ENCODE measurements at regions not wholly inside any gene's neighbourhood (a gene's known extent, or its start where the extent isn't known, plus 50 kb on each side); places are given as distances from the start of the nearest gene placed in this dataset.
"Not testable (repeated sequence)": the region's sequence is repeated elsewhere in the genome, so short reads cannot be mapped to it uniquely, and the experiment has no call there.

- DNase-seq (ENCODE audit: low spot score), result peak; percentile 66
Observed at GRCh38 chrX:115968436-115969252, 201.9 kb upstream of the AGTR2 start.

GRCh38 chrX:115970718-115971117, 199.8 kb upstream of the AGTR2 start:
- no peak for DNase-seq (ENCODE audit: low spot score)

GRCh38 chrX:115972717-115973116, 197.8 kb upstream of the AGTR2 start:
- DNase-seq (ENCODE audit: low spot score), result no peak

- DNase-seq (ENCODE audit: low spot score), result no peak
Observed at GRCh38 chrX:115978068-115978467, 192.5 kb upstream of the AGTR2 start.

GRCh38 chrX:115983148-115983547, 187.4 kb upstream of the AGTR2 start:
- peak; percentile 46 for DNase-seq (ENCODE audit: low spot score)

- not testable (repeated sequence) for DNase-seq (ENCODE audit: low spot score)
Observed at GRCh38 chrX:115987464-115987863, 183.1 kb upstream of the AGTR2 start.

GRCh38 chrX:115988825-115989224, 181.7 kb upstream of the AGTR2 start:
- peak; percentile 14 for DNase-seq (ENCODE audit: low spot score)

- no peak for DNase-seq (ENCODE audit: low spot score)
Observed at GRCh38 chrX:115989686-115990085, 180.9 kb upstream of the AGTR2 start.

- no peak for DNase-seq (ENCODE audit: low spot score)
Observed at GRCh38 chrX:116009346-116009745, 161.2 kb upstream of the AGTR2 start.

- DNase-seq (ENCODE audit: low spot score), result no peak
Observed at GRCh38 chrX:116009861-116010710, 160.5 kb upstream of the AGTR2 start.

- no peak for DNase-seq (ENCODE audit: low spot score)
Observed at GRCh38 chrX:116010939-116011338, 159.6 kb upstream of the AGTR2 start.

- no peak for DNase-seq (ENCODE audit: low spot score)
Observed at GRCh38 chrX:116031331-116031730, 139.2 kb upstream of the AGTR2 start.
